C4-2B (cell line): ENCODE measurements at regions not wholly inside any gene's neighbourhood (a gene's known extent, or its start where the extent isn't known, plus 50 kb on each side); places are given as distances from the start of the nearest gene placed in this dataset.

ENCODE experiments used
- CTCF ChIP-seq: fragments of 450-650 bp; conservative IDR thresholded peaks from 2 replicates; pipeline ENCODE4 v1.5.1; 2017; ENCODE audit warnings: mild to moderate bottlenecking
- ZFX ChIP-seq: fragments of 450-650 bp; IDR thresholded peaks from 2 replicates; pipeline ENCODE4 v1.6.1; 2017

GRCh38 chr15:95400428-95400827 lies 930.1 kb upstream of the NR2F2 start:
- TF ChIP-seq CTCF = no peak
- no peak for TF ChIP-seq ZFX
